ENCODE measurements at regions not wholly inside any gene's neighbourhood (a gene's known extent, or its start where the extent isn't known, plus 50 kb on each side); places are given as distances from the start of the nearest gene placed in this dataset.
"Not testable (repeated sequence)": the region's sequence is repeated elsewhere in the genome, so short reads cannot be mapped to it uniquely, and the experiment has no call there.

DNA sequence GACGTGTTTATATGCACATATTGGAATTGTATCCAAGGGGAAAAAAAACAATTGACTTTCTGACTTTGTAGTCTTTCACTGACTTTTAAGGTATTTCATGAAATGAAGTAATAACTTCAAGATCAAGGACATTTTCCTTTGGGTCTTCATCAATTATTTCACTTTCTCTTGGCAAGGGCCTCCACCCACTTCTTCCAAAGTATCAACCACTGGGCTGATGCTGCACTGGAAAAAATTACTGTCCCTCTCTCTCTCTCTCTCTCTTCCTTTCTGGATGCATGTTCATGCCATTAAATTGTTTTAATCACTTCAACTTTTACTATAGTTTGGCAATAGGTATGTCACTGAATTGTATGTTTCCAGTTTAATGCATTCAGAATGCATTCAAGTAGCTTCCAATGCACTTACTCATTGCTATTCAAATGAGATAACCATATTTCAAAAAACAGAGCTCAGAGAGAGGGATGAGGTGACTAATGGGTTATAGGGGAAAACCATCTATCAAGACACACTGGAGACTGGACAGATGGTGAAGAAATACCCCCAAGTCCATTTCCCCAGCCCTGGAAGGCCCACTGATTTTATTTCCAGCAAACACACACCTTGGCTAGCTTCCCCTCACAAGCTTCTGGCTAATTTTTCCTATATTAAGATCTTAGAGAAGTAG is 585.3 kb downstream of the EBF1 start:
- DNase-seq: no peak

DNA sequence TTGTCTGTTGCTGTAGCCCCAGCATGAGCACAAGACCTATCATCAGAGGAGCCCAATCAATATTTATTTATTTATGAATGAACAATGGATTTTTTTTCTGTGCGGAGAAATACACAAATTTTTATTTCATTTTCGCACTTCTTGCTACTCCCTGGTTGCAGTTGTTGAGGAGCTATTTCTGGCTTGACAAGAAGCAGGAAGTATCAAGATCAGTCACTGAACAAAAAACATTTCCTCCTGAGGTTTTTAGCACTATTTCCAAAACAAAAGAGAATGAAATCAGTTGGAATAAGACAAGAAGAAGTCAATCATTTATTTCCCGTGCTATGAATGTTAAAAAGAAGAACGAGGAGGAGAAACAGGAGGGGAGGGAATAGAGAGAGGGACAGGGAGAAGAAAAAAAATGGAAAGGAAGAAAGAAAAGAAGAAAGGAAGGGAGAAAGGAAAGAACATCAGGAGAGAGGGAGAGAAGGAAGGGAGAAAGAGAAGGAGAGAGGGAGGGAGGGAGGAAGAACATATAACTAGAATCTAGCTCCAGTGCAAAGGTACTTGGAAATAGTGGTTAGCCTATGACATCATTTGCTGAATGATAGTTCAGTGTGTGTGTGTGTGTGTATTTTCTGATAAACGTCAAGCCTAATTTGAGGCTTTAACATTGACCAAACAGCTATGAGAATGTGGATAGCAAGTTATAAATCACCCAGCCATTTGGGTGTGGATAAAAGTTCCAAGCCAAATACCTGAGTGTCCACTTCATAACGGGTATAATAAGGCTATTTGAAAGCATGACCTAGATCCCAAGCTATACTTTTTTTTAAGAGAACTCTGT is 586.0 kb downstream of the EBF1 start:
- no peak for DNase-seq

DNA sequence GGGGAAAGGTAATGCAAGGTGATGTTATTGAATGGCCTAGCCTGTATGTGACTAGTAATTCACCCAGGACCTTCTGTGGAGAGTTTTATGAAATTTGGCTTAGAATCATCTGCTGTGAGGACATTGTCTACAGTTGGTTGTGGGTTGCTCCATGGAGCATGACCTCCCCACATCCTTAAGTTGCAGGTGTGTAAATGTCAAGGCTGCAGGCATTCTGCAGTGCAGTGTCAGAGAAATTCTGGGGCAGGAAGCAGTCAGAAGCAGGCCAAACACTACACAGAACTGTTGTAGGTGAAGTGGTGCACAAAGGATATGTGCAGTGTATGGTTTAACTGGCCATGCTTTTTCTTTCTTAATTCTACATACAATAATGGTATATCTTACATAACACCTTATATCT is 588.3 kb downstream of the EBF1 start:
- no peak for DNase-seq

DNA sequence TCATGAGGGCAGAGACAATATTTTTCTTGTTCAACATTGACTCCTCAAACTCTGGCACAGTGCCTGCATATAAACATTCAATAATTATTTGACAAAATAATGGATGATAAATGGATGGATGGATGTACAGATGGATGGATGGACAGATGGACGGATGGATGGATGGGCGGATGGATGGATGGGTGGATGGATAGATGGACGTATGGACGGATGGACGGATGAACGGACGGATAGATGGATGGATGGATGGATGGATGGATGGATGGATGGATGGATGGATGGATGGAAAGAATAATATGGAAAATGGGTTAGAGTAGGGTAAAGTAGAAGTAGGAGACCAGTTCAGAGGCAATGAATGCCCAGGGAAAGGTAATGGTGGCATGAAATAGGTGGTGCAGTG is 589.2 kb downstream of the EBF1 start:
- DNase-seq: no peak

DNA sequence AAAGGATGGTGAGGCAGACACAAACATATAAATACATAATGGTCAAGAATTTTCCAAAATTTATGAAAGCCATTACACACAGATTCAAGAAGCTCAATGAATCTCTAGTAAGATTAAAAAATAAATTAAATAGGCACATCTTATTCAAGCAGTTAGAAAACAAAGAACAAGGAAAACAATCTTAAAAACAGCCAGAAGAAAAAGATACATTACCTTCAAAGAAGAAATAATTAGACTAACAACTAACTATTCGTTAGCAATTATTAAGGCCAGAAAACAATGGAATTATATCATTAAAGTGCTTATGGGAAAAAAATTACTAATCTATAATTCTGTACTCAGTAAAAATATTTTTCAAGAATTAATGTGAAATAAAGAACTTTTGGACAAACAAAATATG is 593.1 kb downstream of the EBF1 start:
- no peak for DNase-seq

DNA sequence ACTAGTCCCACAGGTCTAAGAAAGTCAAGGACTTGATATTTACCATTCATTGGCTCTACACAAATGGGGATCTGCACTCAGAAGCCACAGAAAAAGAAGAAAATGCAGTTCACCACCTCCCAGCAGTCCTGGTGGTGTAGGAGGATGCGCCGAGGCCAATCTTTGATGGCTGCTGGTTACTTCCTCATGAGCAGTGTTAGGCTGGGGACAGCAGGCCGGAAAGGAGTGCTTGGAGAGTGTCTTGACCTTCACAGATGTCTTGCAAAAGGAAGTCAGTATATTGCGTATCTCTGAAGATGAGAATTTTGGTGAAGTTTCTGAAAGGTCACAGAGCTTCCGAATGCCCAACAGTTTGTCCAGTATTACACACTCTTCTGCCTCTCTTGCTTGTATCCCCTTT is 597.0 kb downstream of the EBF1 start:
- DNase-seq: no peak

DNA sequence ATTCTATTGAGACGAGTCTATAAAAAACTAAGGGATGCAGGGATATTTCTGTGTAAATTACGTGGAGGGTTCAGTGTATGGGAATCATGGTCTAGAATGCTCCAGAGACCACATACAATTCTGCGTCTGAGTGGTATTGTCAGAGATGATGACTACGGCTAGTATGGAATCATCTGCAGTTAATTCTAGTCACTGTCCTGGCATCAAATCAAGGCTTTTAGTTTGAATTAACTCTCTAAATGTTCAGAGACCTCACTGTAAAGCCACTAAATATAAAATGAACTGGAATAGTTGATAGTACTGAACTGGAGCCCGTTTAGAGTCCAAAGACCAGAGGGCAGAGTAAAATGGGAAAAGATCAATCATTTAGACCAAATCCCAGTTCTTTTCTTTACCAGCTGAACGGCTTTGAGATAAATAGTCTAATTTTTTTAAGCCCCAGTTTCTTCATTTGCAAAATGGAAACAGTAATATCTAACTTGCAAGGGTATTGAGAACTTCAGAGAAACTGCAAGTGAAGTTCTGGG is 599.8 kb downstream of the EBF1 start:
- no peak for DNase-seq

DNA sequence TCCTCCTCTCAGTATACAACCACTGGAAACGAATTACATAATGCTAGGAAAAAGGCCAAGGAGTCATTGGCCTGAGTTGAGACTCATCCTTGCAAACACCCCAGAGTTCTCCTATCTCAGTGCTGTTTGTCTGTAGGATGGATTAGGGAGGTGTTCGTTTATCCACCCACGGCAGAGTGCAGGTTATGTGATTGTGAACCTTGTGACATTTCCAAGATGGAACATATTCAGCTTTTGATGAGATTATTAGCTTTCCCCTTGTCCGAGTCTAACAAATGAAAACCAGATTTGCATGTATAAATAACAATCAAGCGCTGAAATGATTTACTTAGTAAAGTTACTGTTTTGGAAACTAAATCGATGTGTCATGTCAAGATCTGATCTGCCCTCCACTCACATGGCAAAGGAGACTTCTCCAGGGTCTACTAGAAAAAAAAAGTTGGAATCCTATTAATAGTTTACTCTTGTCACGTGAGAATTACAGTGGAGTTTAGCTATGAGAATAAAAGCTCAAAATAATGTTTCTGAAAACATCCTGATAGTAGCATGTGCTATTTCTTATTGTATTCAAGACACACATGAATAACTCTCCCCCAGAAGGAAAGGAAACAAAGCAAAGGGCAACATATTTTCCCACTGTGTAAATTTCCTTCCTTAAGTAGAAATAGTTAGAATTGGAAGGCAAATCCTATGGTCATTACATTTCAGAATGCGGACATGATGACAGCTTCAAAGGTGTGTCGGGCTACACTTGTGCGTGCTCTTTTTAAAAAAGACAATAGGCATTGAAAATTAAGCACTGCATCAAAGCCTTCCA is 600.4 kb downstream of the EBF1 start:
- no peak for DNase-seq

DNA sequence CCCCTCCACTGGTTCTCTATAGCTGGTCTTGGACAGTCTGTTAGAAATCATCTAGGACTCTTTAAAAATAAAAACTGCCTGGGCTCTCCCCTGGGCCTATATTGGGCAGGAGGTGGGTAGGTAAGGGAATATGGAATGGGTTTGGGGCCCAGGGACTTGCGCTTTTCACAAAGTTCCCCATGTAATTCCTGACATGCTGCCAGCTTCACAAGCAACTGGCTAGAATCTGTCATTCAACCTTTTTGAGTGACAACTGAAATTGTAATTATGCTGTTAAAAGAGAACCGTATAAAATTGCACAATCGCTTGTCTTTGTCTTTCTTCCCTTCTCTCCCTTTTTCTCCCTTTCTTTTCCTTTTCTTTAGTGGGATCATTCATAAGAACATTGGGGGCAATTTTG is 603.1 kb downstream of the EBF1 start:
- no peak for DNase-seq

DNA sequence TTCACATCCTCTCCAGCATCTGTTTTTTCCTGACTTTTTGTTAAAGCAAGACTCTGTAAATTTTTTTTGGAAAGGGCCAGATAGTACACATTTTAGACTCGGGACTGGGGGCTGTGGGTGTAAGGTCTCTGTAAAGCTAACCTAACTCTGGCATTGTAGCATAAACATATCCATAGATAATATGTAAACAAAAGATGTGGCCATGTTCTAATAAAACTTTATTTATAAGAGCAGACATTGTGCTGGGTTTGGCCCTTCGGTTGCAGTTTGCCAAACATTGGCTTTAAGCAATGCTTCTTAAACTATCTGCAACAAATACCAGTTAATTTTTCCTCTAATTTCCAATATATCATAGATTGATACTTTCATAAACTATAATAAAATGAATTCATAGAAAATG is 605.2 kb downstream of the EBF1 start:
- no peak for DNase-seq

DNA sequence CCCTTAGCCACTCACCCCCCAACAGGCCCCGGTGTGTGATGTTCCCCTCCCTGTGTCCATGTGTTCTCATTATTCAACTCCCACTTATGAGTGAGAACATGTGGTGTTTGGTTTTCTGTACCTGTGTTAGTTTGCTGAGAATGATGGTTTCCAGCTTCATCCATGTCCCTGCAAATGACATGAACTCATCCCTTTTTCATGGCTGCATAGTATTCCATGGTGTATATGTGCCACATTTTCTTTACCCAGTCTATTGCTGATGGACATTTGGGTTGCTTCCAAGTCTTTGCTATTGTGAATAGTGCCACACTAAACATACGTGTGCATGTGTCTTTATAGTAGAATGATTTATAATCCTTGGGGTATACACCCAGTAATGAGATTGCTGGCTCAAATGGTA is 605.7 kb downstream of the EBF1 start:
- DNase-seq: not testable (repeated sequence)

DNA sequence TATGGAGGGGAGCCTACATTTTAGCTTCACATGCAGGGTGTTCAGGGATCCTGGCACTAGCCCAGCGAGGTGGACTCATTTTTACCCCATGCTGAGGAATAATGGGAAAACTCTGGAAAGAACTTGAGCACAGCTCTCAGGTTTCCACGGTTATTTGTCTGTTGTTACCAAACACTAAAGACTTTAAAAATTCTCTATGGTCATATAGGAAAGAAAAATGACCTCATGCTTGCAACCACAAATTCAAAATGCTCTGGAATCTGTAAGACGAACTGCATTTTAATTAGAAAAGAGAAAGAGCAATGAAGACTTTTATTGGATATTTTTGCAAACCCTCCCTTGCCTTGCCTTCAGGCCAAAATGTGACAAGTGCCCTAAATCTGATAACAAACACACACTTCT is 606.9 kb downstream of the EBF1 start:
- DNase-seq: no peak

DNA sequence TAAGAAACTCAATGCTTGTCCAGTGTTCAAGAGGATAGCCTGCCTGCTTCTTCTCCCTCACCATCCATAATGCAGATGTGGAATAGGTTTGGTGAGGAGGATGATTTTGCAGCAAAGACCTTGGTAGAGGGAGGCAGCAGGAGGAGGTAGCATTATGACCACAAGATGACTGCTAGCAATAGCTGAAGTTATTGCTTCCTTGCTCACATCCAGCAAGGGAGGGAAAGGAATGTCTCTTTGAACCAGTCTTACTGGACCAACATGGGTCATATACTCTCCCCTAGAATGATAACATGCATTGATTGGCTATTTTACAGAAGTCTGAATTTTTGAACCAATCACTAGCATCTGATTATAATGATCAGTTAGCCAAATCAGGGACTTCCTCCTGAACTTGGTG is 607.6 kb downstream of the EBF1 start:
- DNase-seq: no peak

DNA sequence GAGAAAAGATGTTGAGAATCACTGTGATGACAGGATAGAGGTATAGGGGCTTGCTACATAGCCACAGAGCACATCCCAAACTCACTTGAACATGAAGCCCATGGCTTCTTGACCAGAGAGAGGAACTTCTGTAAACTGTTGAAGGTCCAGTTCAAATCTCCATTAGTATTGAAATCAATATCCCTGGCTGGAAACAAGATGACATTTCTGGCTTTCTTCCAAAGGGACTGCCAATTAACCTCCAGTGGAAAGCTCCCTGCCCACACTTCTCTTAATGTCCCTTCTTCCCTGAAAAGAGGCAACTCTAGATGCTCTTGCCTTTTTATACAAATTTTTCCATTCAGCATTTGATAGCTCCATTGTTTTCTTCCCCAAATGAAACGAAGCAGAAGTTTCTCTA is 612.1 kb downstream of the EBF1 start:
- no peak for DNase-seq

DNA sequence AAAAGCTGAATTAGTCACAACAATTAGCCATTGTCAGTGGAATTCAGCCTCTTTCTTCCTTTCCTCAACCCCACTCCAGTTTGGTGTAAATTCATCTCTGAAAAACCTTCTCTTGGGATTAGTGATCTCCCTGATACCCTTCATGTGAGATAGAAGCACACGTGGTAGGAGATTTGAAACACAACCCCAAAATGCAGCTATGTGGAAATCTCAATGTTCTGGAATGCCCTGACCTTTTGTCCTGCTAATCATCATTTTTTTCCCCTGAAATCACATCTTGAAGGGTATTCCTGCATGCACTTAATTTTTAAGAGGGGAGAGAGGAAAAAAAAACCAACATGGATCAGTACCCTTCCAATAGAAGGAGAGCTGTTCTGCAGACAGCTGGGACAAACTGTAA is 612.6 kb downstream of the EBF1 start:
- DNase-seq: no peak

DNA sequence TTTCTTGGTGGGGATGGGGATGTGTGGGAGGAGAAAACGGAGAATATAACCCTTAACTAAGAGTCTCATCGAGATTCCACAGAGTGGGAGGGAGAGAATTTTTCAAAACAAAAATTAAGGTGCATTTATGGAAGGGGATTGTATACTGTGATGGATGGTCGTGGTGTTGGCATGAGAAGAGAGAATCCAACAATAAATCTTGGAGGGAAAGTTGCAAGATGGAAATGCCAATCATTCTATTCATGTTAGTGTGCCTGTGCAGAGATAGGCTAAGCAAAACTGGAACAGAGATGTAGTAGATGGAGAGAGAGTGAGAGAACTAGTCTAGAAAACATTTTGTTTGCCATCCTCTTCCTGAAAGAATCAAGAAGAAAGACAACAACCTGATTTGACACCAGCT is 613.1 kb downstream of the EBF1 start:
- no peak for DNase-seq

DNA sequence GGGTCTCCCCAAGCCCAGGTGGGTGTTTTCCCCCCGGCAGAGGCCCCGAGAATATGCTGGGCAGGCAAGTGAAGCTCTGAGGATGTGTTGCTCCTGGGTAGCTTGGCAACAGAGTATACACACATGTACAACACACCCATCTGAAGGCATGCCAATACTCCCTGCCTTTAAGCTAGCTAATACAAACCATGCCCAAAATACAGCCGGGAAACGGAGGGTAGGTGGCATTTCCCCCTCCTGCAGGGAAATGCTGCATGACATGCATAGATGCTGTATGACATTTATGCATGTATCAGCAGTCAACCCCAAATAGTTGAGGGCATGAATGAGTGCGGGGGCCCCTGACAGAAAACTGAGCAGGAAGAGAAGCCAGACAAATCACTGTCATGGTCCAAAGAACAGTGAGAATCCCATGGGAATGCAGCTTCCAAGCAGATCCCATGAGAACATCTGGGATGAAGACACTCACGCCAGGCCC is 614.1 kb downstream of the EBF1 start:
- no peak for DNase-seq

DNA sequence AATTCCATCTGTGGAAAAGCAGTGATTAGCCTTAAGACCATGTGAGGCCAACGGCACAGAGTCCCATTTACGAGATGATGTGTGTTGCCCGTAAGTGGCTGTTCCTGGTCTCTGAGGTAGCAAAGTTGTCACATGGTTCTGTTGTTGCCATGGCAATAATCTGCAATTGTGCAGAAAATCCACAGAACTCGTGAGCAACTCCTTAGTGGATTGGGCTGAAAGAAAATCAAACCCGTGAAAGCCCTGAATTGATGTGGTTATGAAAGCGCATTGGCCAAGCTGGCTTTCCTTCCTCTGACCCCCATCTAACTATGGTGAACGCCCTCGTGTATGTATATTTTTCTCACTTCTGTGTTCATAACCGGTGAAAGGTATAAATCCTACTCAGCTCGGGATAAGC is 614.7 kb downstream of the EBF1 start:
- no peak for DNase-seq

DNA sequence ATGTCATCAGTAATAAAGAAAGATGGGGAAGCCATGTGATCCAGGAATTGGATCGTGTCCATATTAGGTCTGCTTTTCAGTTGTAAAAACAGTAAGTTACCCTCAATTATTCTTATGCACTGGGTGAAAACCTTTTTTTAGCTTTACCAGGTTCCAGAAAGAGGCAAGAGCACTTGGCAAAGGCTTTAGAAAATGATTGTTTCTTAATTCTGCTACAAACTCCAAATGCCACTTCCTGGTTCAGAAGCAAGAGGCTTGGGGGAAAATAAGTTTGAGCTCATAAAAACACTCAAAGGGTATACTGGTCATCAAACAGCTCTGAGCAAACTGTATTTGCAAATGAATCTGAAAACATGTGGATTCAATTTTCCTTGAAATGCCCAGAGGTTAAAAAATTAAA is 615.6 kb downstream of the EBF1 start:
- no peak for DNase-seq

DNA sequence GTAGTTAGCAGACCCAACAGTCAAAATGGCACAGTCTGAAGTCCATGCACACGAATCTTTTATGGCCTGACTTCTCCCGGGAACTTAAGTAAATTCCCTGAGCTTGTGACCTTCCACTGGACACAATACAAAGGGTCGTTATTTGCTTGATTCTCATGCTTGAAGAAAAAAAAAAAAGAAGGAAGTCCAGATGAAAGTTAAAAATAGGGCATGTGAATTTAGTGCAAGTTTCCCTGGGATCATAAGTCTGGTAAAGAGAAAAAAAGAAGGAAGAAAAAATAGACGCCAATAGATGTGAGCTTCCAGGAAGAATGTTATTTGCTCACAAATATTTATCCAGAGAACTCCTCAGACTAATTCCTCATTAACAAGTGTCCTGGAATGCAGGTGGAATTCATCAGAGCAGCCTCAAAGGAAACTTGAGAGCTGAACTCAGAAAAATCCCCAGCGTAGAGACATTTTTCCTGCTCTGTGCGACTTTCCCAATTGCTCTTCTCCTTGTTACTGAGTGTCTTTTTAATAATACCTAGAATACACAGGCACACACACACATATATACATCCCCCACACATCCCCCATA is 616.3 kb downstream of the EBF1 start:
- no peak for DNase-seq

DNA sequence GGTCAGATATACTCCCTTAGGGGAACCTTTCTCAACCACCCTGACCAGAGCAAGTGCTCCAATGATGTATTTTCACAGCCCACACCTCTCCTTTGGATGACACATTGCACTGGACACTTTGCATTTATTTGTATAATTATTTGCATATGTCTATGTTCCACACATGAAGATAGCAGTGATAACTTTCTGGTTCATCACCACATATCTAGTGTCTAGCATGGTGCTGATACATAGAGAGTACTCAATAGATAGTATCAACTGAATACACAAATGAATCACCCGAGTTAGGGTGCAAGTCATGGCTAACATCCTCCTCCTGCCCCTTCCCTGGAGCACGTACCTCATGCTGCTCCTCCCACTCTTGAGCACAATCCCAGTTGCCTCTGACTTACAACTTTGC is 617.6 kb downstream of the EBF1 start:
- DNase-seq: no peak

DNA sequence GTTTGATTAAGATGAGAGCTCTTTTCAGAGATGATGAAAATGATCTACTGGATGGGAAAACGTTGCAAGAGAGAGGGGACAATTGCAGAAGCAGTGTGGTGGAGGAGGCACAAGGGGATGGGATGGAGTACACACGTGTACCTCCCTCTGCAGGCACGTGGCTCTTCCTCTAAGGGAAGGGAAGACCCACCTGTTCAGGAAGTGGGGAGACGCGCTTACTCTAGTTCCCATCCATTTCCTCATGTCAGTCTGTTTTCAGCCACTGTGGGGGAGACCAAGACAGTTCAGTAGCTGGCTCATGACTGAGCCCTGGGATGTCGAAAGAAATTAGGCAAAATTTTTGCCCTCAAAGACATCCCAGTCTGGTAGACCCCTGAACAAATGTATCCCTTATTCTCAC is 619.2 kb upstream of the CLINT1 start:
- DNase-seq: no peak

DNA sequence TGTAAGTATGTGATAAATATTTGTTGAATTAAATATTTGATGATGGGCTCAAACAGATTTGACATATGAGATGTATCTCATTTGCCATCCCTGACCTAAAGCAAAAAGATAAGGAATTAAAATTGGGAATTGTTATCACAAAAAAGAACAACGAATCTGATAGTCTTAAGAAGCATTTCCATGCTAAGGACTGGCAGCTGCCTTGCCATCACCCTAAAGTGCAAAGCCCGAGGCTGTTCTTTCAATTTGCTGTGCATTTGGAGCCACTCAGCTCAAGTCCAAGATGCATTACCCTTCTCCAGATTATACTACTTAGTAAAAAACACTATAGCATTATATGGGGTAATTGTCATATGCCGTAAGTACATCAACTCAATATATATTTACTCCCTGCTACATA is 618.3 kb upstream of the CLINT1 start:
- no peak for DNase-seq
